Spleen (tissue), 7 donors: ENCODE measurements at regions not wholly inside any gene's neighbourhood (a gene's known extent, or its start where the extent isn't known, plus 50 kb on each side); places are given as distances from the start of the nearest gene placed in this dataset.

Experiments used
- CTCF ChIP-seq, 11 experiments: fragments of 200-600 bp in 7 of 11; fragments of 450-650 bp in 4 of 11; sonication (generic) in 4 of 11; IDR thresholded peaks in 8 of 11; conservative IDR thresholded peaks in 3 of 11; 1 replicate in 7 of 11; 2 replicates in 4 of 11; pipeline versions ENCODE4 v1.4.0 to v1.8.0; 2016 to 2021; ENCODE audit warnings: antibody characterized with exemption in 11 of 11, inconsistent platforms in 4 of 11, mild to moderate bottlenecking in 1 of 11
- POLR2A ChIP-seq, 3 donors: fragments of 450-650 bp; IDR thresholded peaks; one replicate each; pipeline ENCODE4 v1.5.1; 2017; ENCODE audit warnings: antibody characterized with exemption in 3 of 3, mild to moderate bottlenecking in 1 of 3
- POLR2AphosphoS5 ChIP-seq, 3 donors: sonication (generic); formaldehyde crosslinking; IDR thresholded peaks; one replicate each; pipeline ENCODE4 v1.5.1; 2017; ENCODE audit warnings: antibody characterized with exemption in 3 of 3
- donor health status: DM: no; HTN: no; CAD: no; lungs with moderate emphysema.
- donor health status: DM: no; HTN: no; CAD: no.
- donor health status: DM: no; HTN: no; CAD: no.

- TF ChIP-seq CTCF (IDR thresholded peaks at IDR 0.05 in 8 of 11, conservative IDR thresholded peaks at IDR 0.05 in 3 of 11) (no peak), POLR2A (IDR thresholded peaks at IDR 0.05) (no peak), POLR2AphosphoS5 (IDR thresholded peaks at IDR 0.05) (no peak)
Measured at GRCh38 chr4:176549161-176549865, 229.5 kb downstream of the SPCS3 start.
